AG04450 (cell line): ENCODE measurements at regions not wholly inside any gene's neighbourhood (a gene's known extent, or its start where the extent isn't known, plus 50 kb on each side); places are given as distances from the start of the nearest gene placed in this dataset.

Experiments
- CTCF ChIA-PET: fragments of 300-600, 350-600 bp; formaldehyde crosslinking; extraction: SDS; loops from one replicate; lab custom pipeline; 2022; ENCODE audit warnings: antibody characterized with exemption, inconsistent platforms; lab: Charles Lee
- POLR2A ChIA-PET: fragments of 350-600 bp; formaldehyde crosslinking; extraction: SDS; loops from one replicate; lab custom pipeline; 2021; ENCODE audit warnings: antibody characterized with exemption, inconsistent platforms; lab: Yijun Ruan, JAX
- DNase-seq: peaks from one replicate; pipeline ENCODE4 v3.0.0-alpha.2; 2011; ENCODE audit warnings: low read depth, low spot score
- H3K27ac ChIP-seq: one replicate; pipeline ENCODE4 v1.5.1; 2012; ENCODE audit warnings: low read depth, low read length, control low read depth
- H3K27me3 ChIP-seq: one replicate; pipeline ENCODE4 v1.6.0; 2012; ENCODE audit warnings: low read length; ENCODE audit not compliant: control insufficient read depth, insufficient read depth
- H3K4me3 ChIP-seq: 2 replicates; pipeline ENCODE4 v1.5.1; 2011; ENCODE audit warnings: mild to moderate bottlenecking, low read depth, low read length, control low read depth
- H3K9me3 ChIP-seq: 2 replicates; pipeline ENCODE4 v1.5.1; 2012; ENCODE audit warnings: low read length; ENCODE audit not compliant: control insufficient read depth, insufficient read depth
- TF ChIP-seq, protein P1 (sequence below): IDR thresholded peaks from 2 replicates; pipeline ENCODE4 v1.5.1; 2011; ENCODE audit warnings: low read depth, low read length, control low read depth, inconsistent platforms

DNA sequence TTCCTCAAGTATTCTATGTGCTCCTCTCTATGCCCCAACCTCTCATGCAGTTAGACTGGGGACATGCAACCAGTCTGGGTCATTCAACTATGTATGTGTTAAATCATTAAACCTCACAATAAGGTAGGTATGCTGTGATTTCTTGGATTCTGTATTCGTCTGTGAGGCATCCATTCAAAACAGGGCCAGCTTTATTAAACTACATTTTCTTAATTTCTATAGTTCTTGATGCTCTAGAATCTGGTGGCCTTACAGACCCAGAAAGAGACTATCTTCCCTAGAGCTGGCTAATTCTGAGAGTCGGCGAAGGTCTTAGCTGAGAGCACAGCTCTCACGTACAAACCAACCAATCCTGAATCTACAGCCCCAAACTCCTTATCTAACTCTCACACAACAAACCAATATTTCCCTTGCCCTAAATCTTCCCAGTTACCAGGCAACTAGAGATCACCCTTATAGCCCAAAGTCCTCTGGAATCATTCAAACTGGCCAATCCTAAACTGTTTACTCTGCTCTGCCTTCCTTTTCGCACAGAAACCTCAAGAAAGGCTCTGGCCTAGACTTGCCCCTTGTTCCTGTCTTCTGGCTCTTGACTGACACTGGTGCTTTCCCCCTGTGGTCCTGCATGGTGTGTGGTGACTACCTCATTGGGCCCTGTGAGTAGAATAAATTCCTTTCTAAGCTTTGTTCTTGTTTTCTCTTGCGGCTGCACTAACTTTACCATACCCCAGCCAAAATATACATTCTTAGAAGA is 203.5 kb upstream of the TET2 start:
- CTCF ChIA-PET: interaction anchor here (1.0 to 1.4 kb wide), 2 partner anchors 12 to 530 kb away, joined by 3 to 4 read pairs; partner anchors contain the start of gene PPA2

DNA sequence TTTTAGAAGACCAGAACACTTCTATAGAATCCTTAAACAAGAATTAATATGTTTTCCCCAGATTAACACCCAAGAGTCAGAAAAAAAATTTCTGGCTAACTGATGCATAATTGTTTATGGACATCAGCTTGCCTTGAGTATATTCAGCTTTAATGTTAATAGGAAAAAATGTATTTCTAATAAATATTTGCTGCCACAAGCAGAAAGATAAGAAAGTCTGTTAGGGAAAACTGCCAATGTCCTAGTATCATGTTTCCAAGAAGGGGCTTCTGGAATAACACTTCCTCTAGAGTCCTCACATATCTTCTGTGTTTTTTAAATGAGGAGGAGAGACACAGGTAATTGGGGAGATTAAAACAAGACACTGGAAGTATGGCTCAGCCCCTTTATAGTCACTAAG is 202.1 kb upstream of the TET2 start:
- Histone ChIP-seq H3K27me3 (no peaks in the 10 kb centered on the region), H3K4me3 (no peak overlapping the region), H3K9me3 (no peaks in the 10 kb centered on the region), H3K27ac (no peak overlapping the region)
- ChIA-PET POLR2A (no interaction called here), CTCF (interaction anchor here (1.0 kb wide), 1 partner anchor 13 kb away, joined by 3 read pairs; no protein-coding TSS in a partner anchor)
- no peak for DNase-seq
- TF ChIP-seq, protein P1, sequence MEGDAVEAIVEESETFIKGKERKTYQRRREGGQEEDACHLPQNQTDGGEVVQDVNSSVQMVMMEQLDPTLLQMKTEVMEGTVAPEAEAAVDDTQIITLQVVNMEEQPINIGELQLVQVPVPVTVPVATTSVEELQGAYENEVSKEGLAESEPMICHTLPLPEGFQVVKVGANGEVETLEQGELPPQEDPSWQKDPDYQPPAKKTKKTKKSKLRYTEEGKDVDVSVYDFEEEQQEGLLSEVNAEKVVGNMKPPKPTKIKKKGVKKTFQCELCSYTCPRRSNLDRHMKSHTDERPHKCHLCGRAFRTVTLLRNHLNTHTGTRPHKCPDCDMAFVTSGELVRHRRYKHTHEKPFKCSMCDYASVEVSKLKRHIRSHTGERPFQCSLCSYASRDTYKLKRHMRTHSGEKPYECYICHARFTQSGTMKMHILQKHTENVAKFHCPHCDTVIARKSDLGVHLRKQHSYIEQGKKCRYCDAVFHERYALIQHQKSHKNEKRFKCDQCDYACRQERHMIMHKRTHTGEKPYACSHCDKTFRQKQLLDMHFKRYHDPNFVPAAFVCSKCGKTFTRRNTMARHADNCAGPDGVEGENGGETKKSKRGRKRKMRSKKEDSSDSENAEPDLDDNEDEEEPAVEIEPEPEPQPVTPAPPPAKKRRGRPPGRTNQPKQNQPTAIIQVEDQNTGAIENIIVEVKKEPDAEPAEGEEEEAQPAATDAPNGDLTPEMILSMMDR: no peak

More for the DNA sequence above, 203.5 kb upstream of the TET2 start:
- TF ChIP-seq, protein P1: no peak
- H3K4me3 ChIP-seq: no peak overlapping the region
- POLR2A ChIA-PET: no interaction called here
- H3K9me3 ChIP-seq: no peaks in the 10 kb centered on the region
- no peak for DNase-seq
- no peaks in the 10 kb centered on the region for H3K27me3 ChIP-seq
- no peak overlapping the region for H3K27ac ChIP-seq

DNA sequence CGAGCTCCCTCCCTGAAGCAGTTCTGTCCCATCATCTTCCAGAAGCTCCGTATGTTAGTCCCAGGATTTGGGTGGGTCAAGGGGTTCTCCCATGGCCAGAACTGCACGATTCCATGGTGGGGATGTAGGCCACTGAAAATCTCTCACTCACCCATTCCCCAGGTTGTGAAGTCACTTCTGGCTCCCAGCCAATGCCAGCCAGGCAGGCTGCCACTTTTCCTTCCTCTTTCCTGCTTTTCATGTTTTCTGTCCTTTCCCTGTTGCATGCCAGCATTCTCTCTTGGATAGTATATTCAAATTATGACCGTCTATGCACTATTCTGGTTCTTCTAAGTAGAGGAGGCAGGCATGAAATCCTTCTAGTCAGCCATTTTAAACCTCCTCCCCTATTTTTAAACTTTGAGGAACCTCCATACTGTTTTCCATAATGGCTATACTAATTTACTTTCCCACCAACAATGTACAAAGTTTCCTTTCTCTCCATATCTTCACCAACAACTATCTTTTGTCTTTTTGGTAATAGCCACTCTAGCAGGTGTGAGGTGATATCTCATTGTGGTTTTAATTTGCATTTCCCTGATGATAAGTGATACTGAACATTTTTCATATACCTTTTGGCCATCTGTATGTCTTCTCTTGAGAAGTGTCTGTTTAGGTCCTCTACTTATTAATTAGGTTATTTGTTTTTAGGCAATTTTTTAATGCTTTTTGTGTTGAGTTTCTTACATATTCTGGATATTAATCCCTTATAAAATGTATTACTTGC is 182.1 kb upstream of the TET2 start:
- Histone ChIP-seq H3K4me3 (no peak overlapping the region), H3K9me3 (no peaks in the 10 kb centered on the region), H3K27me3 (no peaks in the 10 kb centered on the region), H3K27ac (no peak overlapping the region)
- POLR2A ChIA-PET: no interaction called here
- TF ChIP-seq, protein P1: no peak
- no peak for DNase-seq
- CTCF ChIA-PET: no interaction called here

DNA sequence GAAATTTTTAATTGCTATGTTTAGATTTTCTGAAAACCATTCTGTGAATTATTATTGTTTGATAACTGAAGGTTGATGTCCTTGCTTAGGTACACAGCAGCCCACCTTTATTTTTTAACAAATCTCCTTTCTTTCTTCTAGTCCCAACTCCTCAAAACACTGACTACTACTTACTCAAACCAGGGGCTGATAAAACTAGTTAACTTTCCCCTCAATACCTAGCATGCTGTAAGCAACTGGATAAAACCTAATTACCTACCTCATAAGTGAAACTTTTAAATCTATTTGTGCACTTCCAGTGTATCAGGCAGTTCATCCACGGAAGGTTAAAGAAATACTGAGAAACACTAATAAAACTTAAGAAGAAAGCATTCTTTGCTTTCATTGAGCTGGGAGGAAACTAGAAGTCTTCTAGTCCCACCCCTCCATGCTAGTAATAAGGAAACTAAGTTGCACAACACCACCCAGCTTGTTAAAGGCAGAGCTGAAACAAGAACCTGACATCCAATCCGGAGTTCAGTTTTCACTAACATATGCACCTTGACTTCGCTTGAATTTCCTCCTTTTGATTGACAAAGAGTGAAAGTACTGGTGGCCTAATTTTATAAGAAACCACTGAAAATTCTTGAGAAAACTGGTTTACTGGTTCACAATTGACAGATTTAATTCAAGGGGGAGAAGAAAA is 180.2 kb upstream of the TET2 start:
- H3K27me3 ChIP-seq: no peaks in the 10 kb centered on the region
- H3K4me3 ChIP-seq: no peak overlapping the region
- no peak overlapping the region for H3K27ac ChIP-seq
- DNase-seq: no peak
- H3K9me3 ChIP-seq: no peaks in the 10 kb centered on the region
- TF ChIP-seq, protein P1: no peak
- CTCF ChIA-PET: interaction anchor here (0.9 kb wide), 1 partner anchor 9 kb away, joined by 3 read pairs; no protein-coding TSS in a partner anchor
- POLR2A ChIA-PET: no interaction called here
